ENCODE measurements at regions not wholly inside any gene's neighbourhood (a gene's known extent, or its start where the extent isn't known, plus 50 kb on each side); places are given as distances from the start of the nearest gene placed in this dataset.

DNA sequence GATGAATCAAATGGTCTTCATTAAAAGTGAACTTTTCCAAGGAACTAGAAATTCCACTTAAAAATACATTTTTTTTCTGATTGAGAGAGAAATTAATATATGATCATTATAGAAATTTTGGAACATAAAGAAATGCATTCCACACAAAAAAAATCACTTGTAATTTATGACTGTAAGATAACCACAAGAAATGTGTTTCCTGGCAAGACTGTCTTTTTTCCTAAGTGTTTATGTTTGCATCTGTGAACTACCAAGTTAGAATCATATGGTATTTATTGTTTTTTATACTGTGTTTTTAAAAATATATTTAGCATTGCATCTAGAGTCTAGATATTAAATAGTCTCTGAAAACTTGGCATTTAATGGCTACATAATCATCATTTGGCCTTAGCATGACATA lies 726.8 kb downstream of the BCL11B start:
- ATAC-seq (no peak), DNase-seq (no peak)
- intact Hi-C loops (cut with DNase I): no loop called here
- Histone ChIP-seq H3K27ac (ENCODE audit: low read length) (no peak overlapping the region), H3K27me3 (ENCODE audit: control insufficient read depth, insufficient read depth) (no peaks in the 10 kb centered on the region), H3K4me3 (ENCODE audit: low read length) (no peak overlapping the region), H3K4me1 (ENCODE audit: control insufficient read depth, insufficient read depth, low read length) (no peaks in the 10 kb centered on the region), H3K9me3 (ENCODE audit: control insufficient read depth, low read length) (no peaks in the 10 kb centered on the region)

DNA sequence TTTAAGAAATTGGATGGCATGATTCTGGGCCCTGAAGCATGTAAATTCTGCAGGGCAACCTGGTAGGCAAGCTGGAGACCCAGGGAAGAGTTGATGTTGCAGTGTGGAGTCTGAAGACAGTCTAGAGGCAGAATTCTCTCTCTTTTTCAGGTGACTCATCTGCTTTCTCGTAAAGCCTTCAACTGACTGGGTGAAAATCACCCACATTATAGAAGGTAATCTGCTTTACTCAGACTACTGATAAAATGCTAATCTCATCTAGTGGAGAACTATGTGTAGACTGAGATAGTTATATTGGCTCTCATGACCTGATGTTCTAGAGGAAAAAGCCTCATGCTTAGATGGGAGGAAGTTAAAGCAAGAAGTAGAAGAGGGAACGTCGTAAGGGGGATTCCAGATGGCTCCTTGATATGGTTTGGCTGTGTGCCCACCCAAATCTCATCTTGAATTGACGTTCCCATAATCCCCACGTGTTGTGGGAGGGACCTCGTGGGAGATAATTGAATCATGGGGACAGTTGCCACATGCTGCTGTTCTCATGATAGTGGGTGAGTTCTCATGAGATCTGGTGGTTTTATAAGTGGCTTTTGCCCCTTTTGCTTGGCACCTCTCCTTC lies 723.8 kb downstream of the BCL11B start:
- Histone ChIP-seq H3K4me3 (ENCODE audit: low read length) (no peak overlapping the region), H3K27me3 (ENCODE audit: control insufficient read depth, insufficient read depth) (no peaks in the 10 kb centered on the region), H3K9me3 (ENCODE audit: control insufficient read depth, low read length) (no peaks in the 10 kb centered on the region), H3K27ac (ENCODE audit: low read length) (no peak overlapping the region), H3K4me1 (ENCODE audit: control insufficient read depth, insufficient read depth, low read length) (no peaks in the 10 kb centered on the region)
- ATAC-seq (no peak), DNase-seq (no peak)
- intact Hi-C loops (cut with DNase I): no loop called here
- WGBS: 55% methylated on average over 6 of the region's 6 CpGs

DNA sequence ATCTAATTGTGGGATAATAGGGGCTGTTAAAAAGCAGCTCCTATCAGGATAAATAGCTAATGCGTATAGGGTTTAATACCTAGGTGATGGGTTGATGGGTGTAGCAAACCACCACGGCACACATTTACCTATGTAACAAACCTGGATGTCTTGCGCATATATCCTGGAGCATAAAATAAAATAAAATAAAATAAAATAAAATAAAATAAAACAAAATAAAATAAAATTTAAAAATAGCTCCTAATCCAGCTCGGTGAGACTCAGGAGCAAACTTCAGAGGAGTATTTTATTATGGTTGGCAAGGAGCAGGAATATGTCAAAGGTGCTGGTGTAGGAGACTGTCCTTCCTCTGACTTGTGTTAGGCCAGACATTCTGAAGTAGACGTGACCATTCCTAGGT lies 721.0 kb downstream of the BCL11B start:
- no peaks in the 10 kb centered on the region for H3K9me3 ChIP-seq (ENCODE audit: control insufficient read depth, low read length)
- ATAC-seq (no peak), DNase-seq (no peak)
- H3K4me1 ChIP-seq (ENCODE audit: control insufficient read depth, insufficient read depth, low read length): no peaks in the 10 kb centered on the region
- 88% methylated on average over 5 of the region's 5 CpGs for WGBS
- H3K4me3 ChIP-seq (ENCODE audit: low read length): no peak overlapping the region
- intact Hi-C loops (cut with DNase I): no loop called here
- H3K27ac ChIP-seq (ENCODE audit: low read length): no peak overlapping the region
- no peaks in the 10 kb centered on the region for H3K27me3 ChIP-seq (ENCODE audit: control insufficient read depth, insufficient read depth)

DNA sequence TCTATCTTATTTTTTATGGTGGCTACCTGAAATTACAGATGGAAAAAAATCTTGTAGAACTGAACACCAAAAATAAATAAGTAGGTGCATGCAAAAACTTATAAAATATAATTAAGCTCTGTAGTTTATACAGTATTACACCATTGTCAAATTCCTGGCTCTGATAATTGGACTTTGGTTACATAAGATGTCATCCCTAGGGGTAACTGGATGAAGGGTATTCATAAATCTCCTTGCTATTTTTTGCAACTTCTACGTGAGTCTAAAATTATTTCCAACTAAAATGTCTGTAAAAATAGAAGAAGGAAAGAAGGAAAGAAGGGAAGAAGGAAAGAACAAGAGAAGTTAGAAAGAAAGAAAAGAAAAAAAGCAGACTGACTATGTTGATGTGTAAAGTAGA lies 716.6 kb downstream of the BCL11B start:
- H3K27ac ChIP-seq (ENCODE audit: low read length): no peak overlapping the region
- ATAC-seq: no peak
- DNase-seq: no peak
- no peaks in the 10 kb centered on the region for H3K27me3 ChIP-seq (ENCODE audit: control insufficient read depth, insufficient read depth)
- 60% methylated on average over 1 of the region's 1 CpG for WGBS
- H3K4me1 ChIP-seq (ENCODE audit: control insufficient read depth, insufficient read depth, low read length): no peaks in the 10 kb centered on the region
- no peaks in the 10 kb centered on the region for H3K9me3 ChIP-seq (ENCODE audit: control insufficient read depth, low read length)
- intact Hi-C loops (cut with DNase I): no loop called here
- H3K4me3 ChIP-seq (ENCODE audit: low read length): no peak overlapping the region

DNA sequence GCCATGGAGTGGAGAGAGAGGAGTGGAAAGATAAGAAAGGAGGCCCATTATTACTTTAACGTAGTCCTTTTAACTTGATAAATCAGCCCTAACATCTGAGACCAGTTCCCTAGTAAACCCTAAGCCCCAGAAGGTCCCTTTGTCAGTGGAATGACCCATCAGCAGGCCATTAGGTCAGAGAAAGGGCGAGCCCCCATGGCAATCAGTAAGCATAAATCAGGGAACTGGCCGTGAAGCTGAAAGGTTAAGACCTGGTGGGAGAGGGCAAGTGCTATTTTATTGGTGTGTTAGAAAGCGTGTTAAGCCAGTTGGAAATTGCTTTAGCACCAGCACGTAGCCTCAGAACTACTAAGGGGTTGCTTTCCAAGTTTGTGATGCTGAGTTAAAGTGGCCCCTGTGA lies 708.0 kb downstream of the BCL11B start:
- ATAC-seq (no peak), DNase-seq (no peak)
- Histone ChIP-seq H3K27ac (ENCODE audit: low read length) (no peak overlapping the region), H3K27me3 (ENCODE audit: control insufficient read depth, insufficient read depth) (no peaks in the 10 kb centered on the region), H3K9me3 (ENCODE audit: control insufficient read depth, low read length) (no peaks in the 10 kb centered on the region), H3K4me3 (ENCODE audit: low read length) (no peak overlapping the region), H3K4me1 (ENCODE audit: control insufficient read depth, insufficient read depth, low read length) (no peaks in the 10 kb centered on the region)
- WGBS: 36% methylated on average over 5 of the region's 5 CpGs
- intact Hi-C loops (cut with DNase I): no loop called here

DNA sequence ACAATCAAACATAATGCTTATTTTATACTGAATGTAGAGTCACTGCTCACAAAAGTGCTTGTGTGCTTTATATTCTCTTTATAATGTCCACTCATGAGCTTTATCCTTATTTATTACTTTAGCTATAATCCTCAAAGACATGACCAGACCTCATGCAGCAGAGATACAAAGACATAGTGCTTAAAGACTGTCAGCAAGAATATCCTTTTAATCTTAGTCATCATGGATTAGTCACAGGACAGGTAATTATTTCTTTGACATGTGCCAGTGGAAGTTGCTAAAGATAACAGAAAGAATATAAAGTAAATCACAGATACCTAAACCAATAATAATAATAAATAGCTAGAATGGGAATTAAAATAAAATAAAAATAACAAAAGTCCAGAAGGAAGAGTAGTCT lies 707.5 kb downstream of the BCL11B start:
- Histone ChIP-seq H3K27me3 (ENCODE audit: control insufficient read depth, insufficient read depth) (no peaks in the 10 kb centered on the region), H3K27ac (ENCODE audit: low read length) (no peak overlapping the region), H3K9me3 (ENCODE audit: control insufficient read depth, low read length) (no peaks in the 10 kb centered on the region), H3K4me1 (ENCODE audit: control insufficient read depth, insufficient read depth, low read length) (no peaks in the 10 kb centered on the region), H3K4me3 (ENCODE audit: low read length) (no peak overlapping the region)
- ATAC-seq (no peak), DNase-seq (no peak)
- intact Hi-C loops (cut with DNase I): no loop called here

DNA sequence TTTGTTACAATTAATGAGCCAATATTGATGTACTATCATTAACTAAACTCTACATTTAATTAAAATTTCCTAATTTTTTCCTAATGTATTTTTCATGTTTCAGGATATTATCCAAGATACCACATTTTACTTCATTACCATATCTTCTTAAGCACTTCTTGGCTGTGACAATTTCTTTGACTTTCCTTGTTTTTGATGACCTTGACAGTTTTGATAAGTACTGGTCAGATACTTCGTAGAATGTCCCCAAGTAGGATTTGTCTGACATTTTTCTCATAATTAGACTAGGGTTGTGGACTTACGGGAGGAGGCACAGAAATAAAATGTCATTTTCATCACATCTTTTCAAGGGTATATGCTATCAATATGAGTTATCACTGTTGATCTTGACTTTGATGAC lies 700.9 kb downstream of the BCL11B start:
- 79% methylated on average over 2 of the region's 2 CpGs for WGBS
- intact Hi-C loops (cut with DNase I): no loop called here

DNA sequence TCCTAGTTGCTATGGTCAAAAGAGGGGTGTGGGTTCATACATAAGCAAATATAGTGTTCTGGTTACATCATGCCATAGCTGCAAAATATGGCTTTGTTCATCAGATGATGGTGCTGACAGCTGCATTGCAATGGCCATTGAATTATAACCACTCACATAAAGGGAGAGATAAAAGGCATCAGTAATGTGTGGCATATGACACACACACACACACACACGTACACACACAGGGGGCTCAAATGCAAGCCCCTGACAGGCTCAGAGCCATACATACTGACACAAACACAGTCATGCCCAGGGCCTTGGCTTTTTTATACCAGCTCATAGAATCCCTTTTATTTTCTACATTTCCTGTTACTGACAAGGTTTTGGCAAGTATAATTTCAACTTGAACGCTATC lies 698.9 kb downstream of the BCL11B start:
- H3K27me3 ChIP-seq (ENCODE audit: control insufficient read depth, insufficient read depth): no peaks in the 10 kb centered on the region
- no peak overlapping the region for H3K4me3 ChIP-seq (ENCODE audit: low read length)
- ATAC-seq (no peak), DNase-seq (no peak)
- no peaks in the 10 kb centered on the region for H3K4me1 ChIP-seq (ENCODE audit: control insufficient read depth, insufficient read depth, low read length)
- 48% methylated on average over 2 of the region's 2 CpGs for WGBS
- intact Hi-C loops (cut with DNase I): no loop called here
- no peak overlapping the region for H3K27ac ChIP-seq (ENCODE audit: low read length)
- no peaks in the 10 kb centered on the region for H3K9me3 ChIP-seq (ENCODE audit: control insufficient read depth, low read length)

More for the DNA sequence above, 700.9 kb downstream of the BCL11B start:
- DNase-seq (no peak), ATAC-seq (no peak)
- Histone ChIP-seq H3K4me3 (ENCODE audit: low read length) (no peak overlapping the region), H3K9me3 (ENCODE audit: control insufficient read depth, low read length) (no peaks in the 10 kb centered on the region), H3K27me3 (ENCODE audit: control insufficient read depth, insufficient read depth) (no peaks in the 10 kb centered on the region), H3K27ac (ENCODE audit: low read length) (no peak overlapping the region), H3K4me1 (ENCODE audit: control insufficient read depth, insufficient read depth, low read length) (no peaks in the 10 kb centered on the region)

DNA sequence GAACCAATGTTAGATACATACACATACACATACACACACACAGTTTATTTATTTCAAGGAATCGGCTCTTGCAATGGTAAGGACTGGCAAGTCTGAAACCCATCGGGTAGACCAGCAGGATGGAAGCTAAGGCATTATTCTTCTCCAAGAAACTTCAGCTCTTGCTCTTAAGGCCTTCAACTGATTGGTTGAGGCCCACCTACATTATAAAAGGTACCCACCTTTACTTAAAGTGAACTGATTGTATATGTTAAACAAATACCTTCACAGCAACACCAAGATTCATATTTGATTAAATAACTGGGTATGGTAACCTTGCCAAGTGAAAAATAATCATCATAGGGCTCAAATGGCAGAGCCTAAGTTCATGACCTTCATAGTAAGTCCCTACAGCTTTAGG lies 695.5 kb downstream of the BCL11B start:
- Histone ChIP-seq H3K4me3 (ENCODE audit: low read length) (no peak overlapping the region), H3K9me3 (ENCODE audit: control insufficient read depth, low read length) (no peaks in the 10 kb centered on the region), H3K27me3 (ENCODE audit: control insufficient read depth, insufficient read depth) (no peaks in the 10 kb centered on the region), H3K4me1 (ENCODE audit: control insufficient read depth, insufficient read depth, low read length) (no peaks in the 10 kb centered on the region), H3K27ac (ENCODE audit: low read length) (no peak overlapping the region)
- ATAC-seq: no peak
- intact Hi-C loops (cut with DNase I): no loop called here
- DNase-seq: no peak
- WGBS: 73% methylated on average over 2 of the region's 2 CpGs

DNA sequence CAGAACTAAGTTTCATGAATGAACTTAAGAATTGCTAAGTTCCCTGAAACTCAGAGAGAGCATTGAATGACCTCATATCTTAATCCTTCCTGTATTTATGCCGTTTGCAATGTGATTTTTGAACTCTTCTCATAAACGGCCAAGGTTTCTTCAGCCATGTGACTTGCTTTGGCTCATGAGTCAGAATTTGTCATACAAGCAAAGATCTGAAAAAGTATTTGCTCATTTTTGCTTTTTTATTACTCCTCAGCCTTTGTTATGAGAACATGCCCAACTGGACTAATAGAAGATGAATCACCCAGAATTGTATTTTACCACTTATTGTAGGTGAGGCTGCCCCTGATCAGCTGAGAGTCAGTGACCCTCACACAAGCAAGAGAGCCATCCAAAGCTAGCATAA lies 693.8 kb downstream of the BCL11B start:
- Histone ChIP-seq H3K27me3 (ENCODE audit: control insufficient read depth, insufficient read depth) (no peaks in the 10 kb centered on the region), H3K4me1 (ENCODE audit: control insufficient read depth, insufficient read depth, low read length) (no peaks in the 10 kb centered on the region), H3K27ac (ENCODE audit: low read length) (no peak overlapping the region), H3K9me3 (ENCODE audit: control insufficient read depth, low read length) (no peaks in the 10 kb centered on the region), H3K4me3 (ENCODE audit: low read length) (no peak overlapping the region)
- intact Hi-C loops (cut with DNase I): no loop called here
- WGBS: 31% methylated on average over 2 of the region's 2 CpGs
- DNase-seq (no peak), ATAC-seq (no peak)

DNA sequence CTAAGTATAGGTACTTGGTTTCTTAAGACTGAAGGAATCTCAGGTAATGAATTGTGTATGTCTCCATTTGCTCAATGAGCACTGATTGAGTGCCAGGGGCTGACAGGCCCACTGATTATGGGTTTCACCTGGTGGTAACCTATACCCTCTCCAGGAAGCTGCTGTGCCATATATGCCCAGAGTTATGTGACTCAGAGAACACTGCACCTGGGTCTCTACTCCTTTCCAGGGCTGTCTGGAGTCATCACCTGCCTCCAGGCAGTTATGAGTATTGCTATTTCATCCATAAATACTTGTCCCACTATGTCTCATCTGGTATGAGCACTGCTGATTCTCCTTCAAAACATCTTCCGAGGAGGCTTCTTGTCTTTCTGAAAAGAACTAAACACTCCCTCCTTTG lies 692.9 kb downstream of the BCL11B start:
- Histone ChIP-seq H3K27me3 (ENCODE audit: control insufficient read depth, insufficient read depth) (no peaks in the 10 kb centered on the region), H3K4me1 (ENCODE audit: control insufficient read depth, insufficient read depth, low read length) (no peaks in the 10 kb centered on the region), H3K27ac (ENCODE audit: low read length) (no peak overlapping the region), H3K9me3 (ENCODE audit: control insufficient read depth, low read length) (no peaks in the 10 kb centered on the region), H3K4me3 (ENCODE audit: low read length) (no peak overlapping the region)
- 77% methylated on average over 1 of the region's 1 CpG for WGBS
- intact Hi-C loops (cut with DNase I): no loop called here
- no peak for ATAC-seq
- DNase-seq: no peak

DNA sequence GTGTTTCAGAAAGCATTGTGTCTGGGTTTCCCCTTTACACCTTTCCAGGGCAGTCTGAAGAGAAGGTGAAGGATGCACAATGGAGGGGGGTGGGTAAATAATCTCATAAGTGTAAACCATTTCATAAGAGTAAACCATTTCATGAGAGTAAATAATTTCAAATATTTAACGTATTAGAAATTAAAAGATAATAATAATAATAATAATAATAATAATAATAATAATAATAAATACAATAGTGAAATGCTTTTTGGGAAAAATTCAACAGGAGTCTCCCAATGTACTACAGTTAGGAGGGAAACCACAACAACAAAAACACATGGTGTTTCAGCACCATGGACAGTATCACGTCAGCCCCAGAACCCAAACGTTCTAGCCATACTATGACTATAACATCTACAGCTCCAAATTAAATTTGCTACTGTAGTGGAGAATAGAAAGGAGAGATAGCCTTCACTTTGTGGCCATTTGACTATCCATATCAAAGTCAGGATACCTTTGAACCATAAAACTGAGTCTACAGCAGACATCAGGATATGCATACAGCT lies 691.8 kb downstream of the BCL11B start:
- DNase-seq: no peak
- ATAC-seq: no peak
- Histone ChIP-seq H3K4me1 (ENCODE audit: control insufficient read depth, insufficient read depth, low read length) (no peaks in the 10 kb centered on the region), H3K9me3 (ENCODE audit: control insufficient read depth, low read length) (no peaks in the 10 kb centered on the region), H3K27ac (ENCODE audit: low read length) (no peak overlapping the region), H3K27me3 (ENCODE audit: control insufficient read depth, insufficient read depth) (no peaks in the 10 kb centered on the region), H3K4me3 (ENCODE audit: low read length) (no peak overlapping the region)
- intact Hi-C loops (cut with DNase I): no loop called here
- WGBS: 8% methylated on average over 3 of the region's 3 CpGs
